CD8-positive, alpha-beta memory T cell (primary cell): ENCODE measurements at regions not wholly inside any gene's neighbourhood (a gene's known extent, or its start where the extent isn't known, plus 50 kb on each side); places are given as distances from the start of the nearest gene placed in this dataset.

Source experiments
- CTCF ChIA-PET: fragments of 350-600 bp; sonication (Branson Sonifier 250); formaldehyde crosslinking; loops from one replicate; lab custom pipeline; 2021; ENCODE audit warnings: antibody characterized with exemption; lab: Charles Lee
- POLR2A ChIA-PET: fragments of 350-600 bp; sonication (Branson Sonifier 250); formaldehyde crosslinking; loops from one replicate; lab custom pipeline; 2021; ENCODE audit warnings: antibody characterized with exemption; lab: Charles Lee
- DNase-seq, 5 donors: peaks; one replicate each; pipeline versions ENCODE4 v3.0.0 to v3.0.0-alpha.2; 2020 to 2022; ENCODE audit warnings: mixed read lengths in 1 of 5
- H3K27ac ChIP-seq: one replicate; pipeline ENCODE4 v1.7.0; 2013; ENCODE audit warnings: low read depth, mild to moderate bottlenecking, low read length, moderate library complexity
- H3K27me3 ChIP-seq: 2 replicates; pipeline ENCODE4 v1.7.0; 2013; ENCODE audit warnings: low read length, mild to moderate bottlenecking; ENCODE audit not compliant: insufficient read depth, poor library complexity, severe bottlenecking
- H3K36me3 ChIP-seq: 2 replicates; pipeline ENCODE4 v1.7.0; 2013; ENCODE audit warnings: mild to moderate bottlenecking, low read length, moderate library complexity; ENCODE audit not compliant: insufficient read depth
- H3K4me1 ChIP-seq: 2 replicates; pipeline ENCODE4 v1.7.0; 2013; ENCODE audit warnings: mild to moderate bottlenecking, low read length, moderate library complexity; ENCODE audit not compliant: insufficient read depth
- H3K4me3 ChIP-seq: 2 replicates; pipeline ENCODE4 v1.7.0; 2013; ENCODE audit warnings: mild to moderate bottlenecking, low read length
- H3K9me3 ChIP-seq: 2 replicates; pipeline ENCODE4 v1.7.0; 2013; ENCODE audit warnings: mild to moderate bottlenecking, low read length
- H3K27ac Mint-ChIP-seq, 8 donors: one replicate each; pipeline ENCODE4 v1.8.0; 2020 to 2021; ENCODE audit warnings: mixed read lengths in 8 of 8, mild to moderate bottlenecking in 6 of 8, inconsistent platforms in 3 of 8, moderate library complexity in 3 of 8
- H3K27me3 Mint-ChIP-seq, 2 donors: one replicate each; pipeline ENCODE4 v1.8.0; 2020 to 2021; ENCODE audit warnings: mixed read lengths in 2 of 2, mild to moderate bottlenecking in 1 of 2, moderate library complexity in 1 of 2
- H3K36me3 Mint-ChIP-seq, 3 donors: one replicate each; pipeline ENCODE4 v1.8.0; 2020 to 2021; ENCODE audit warnings: mixed read lengths in 3 of 3, inconsistent platforms in 1 of 3, mild to moderate bottlenecking in 1 of 3
- H3K4me1 Mint-ChIP-seq, 3 donors: one replicate each; pipeline ENCODE4 v1.8.0; 2020 to 2021; ENCODE audit warnings: mixed read lengths in 3 of 3, inconsistent platforms in 1 of 3, mild to moderate bottlenecking in 1 of 3
- H3K4me3 Mint-ChIP-seq, 7 donors: one replicate each; pipeline ENCODE4 v1.8.0; 2020 to 2021; ENCODE audit warnings: mixed read lengths in 7 of 7, mild to moderate bottlenecking in 6 of 7, moderate library complexity in 4 of 7, inconsistent platforms in 2 of 7
- H3K9me3 Mint-ChIP-seq, 5 donors: one replicate each; pipeline ENCODE4 v1.8.0; 2020 to 2022; ENCODE audit warnings: mixed read lengths in 5 of 5, mild to moderate bottlenecking in 3 of 5, moderate library complexity in 2 of 5, inconsistent platforms in 1 of 5

GRCh38 chr9:126160067-126160853 is 166.4 kb upstream of the MVB12B start:
- no peak for DNase-seq
- Histone ChIP-seq H3K27me3 (no peaks in the 10 kb centered on the region), H3K27ac (no peak overlapping the region), H3K4me3 (no peak overlapping the region), H3K36me3 (no peaks in the 10 kb centered on the region), H3K4me1 (no peaks in the 10 kb centered on the region), H3K9me3 (no peaks in the 10 kb centered on the region)
- no peaks in the 10 kb centered on the region for H3K4me1 Mint-ChIP-seq
- no peaks in the 10 kb centered on the region for H3K36me3 Mint-ChIP-seq
- POLR2A ChIA-PET: no interaction called here
- H3K4me3 Mint-ChIP-seq: no peak overlapping the region
- H3K27ac Mint-ChIP-seq: no peak overlapping the region
- no peaks in the 10 kb centered on the region for H3K9me3 Mint-ChIP-seq
- H3K27me3 Mint-ChIP-seq: peaks cover 10 to 28% of the 10 kb centered on the region in 2 donors
- CTCF ChIA-PET: no interaction called here

- CTCF ChIA-PET: no interaction called here
- POLR2A ChIA-PET: no interaction called here
- Histone ChIP-seq H3K4me1 (no peaks in the 10 kb centered on the region), H3K4me3 (no peak overlapping the region), H3K36me3 (no peaks in the 10 kb centered on the region), H3K27me3 (no peaks in the 10 kb centered on the region), H3K27ac (no peak overlapping the region), H3K9me3 (no peaks in the 10 kb centered on the region)
- Mint-ChIP-seq H3K27me3 (peaks cover 4 to 35% of the 10 kb centered on the region in 2 donors), H3K9me3 (no peaks in the 10 kb centered on the region), H3K4me1 (no peaks in the 10 kb centered on the region), H3K27ac (no peak overlapping the region), H3K4me3 (no peak overlapping the region), H3K36me3 (no peaks in the 10 kb centered on the region)
- no peak for DNase-seq
Measured at GRCh38 chr9:126160854-126161329, 165.7 kb upstream of the MVB12B start.

DNA sequence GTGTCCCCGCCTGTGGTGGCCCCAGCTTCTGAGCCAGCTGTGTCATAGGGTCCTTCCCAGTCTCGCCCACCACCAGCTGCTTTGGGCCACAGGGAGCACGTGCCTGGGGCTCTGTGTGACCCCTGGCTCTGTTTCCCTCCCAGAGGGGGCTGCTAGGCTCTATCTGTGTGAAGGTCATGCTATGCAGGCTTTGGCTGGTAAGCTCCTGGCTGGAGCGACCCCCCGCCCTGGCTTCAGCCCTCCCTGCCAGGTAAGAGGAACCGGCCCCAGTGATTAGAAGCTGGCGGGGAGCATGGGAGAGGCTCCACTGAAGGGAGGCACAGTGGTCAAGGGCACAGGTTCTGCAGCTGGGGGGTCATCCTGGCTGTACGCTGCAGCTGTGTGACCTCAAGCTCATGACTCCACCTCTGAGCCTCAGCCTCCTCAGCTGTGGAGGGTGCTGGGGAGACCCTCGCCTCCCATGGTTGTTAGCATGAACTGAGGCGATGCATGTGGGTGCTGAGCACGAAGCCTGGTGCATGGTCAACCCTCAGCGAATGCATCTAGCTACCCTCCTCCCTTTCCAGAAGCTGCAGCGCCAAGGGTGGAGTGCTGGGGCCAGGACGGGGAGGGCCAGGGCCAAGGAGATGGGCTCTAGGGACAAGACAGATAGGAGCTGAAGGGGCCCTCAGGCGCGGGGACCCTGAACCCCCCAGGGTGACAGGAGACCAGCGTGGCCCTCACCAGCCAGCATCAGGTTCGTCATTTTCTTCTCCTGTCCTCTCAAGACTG is 163.8 kb upstream of the MVB12B start:
- ChIA-PET POLR2A (no interaction called here), CTCF (no interaction called here)
- no peaks in the 10 kb centered on the region for H3K9me3 ChIP-seq
- no peaks in the 10 kb centered on the region for H3K27me3 ChIP-seq
- Mint-ChIP-seq H3K4me3 (no peak overlapping the region), H3K9me3 (no peaks in the 10 kb centered on the region), H3K27ac (no peak overlapping the region), H3K27me3 (peaks cover 9 to 41% of the 10 kb centered on the region in 2 donors), H3K36me3 (no peaks in the 10 kb centered on the region), H3K4me1 (no peaks in the 10 kb centered on the region)
- DNase-seq: no peak
- H3K27ac ChIP-seq: no peak overlapping the region
- no peak overlapping the region for H3K4me3 ChIP-seq
- no peaks in the 10 kb centered on the region for H3K36me3 ChIP-seq
- H3K4me1 ChIP-seq: no peaks in the 10 kb centered on the region

DNA sequence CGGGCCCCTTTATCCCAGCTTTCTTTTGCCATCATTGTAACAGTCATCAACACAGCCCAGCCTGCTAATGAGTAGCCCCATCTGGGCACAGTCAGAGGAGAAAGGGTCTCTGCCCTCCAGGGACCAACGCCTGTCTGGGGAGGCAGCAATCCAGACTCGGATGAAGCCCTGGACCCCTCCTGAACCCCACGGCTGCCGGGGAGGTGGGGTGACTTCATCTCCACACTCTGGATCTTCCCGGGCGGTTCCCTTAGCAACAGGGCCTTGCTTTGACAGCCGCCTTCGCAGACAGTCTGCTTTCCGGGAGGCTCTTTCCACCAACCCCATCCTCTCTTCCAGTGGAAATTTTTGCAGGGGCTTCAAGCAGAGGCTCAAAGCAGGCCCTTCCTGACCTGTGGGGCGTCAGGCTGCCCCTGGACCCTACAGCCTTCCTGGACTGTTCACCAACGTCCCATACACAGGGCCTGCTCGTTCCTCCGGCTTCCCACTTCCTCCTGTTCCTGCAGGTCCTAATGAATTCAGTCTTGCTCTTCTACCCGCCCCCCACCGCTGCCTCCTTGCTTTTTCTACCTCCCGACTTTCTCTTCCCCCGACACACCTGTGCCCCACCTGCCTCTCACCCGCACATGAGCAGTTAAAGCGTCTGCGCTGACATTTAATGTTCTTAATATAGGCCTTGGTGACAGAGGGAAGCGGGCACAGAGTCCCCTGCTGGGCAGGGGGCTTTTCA is 161.7 kb upstream of the MVB12B start:
- ChIA-PET CTCF (no interaction called here), POLR2A (no interaction called here)
- Histone ChIP-seq H3K36me3 (no peaks in the 10 kb centered on the region), H3K27ac (no peak overlapping the region), H3K4me1 (no peaks in the 10 kb centered on the region), H3K27me3 (no peaks in the 10 kb centered on the region), H3K4me3 (no peak overlapping the region), H3K9me3 (no peaks in the 10 kb centered on the region)
- Mint-ChIP-seq H3K4me3 (no peak overlapping the region), H3K27me3 (peaks cover 12 to 50% of the 10 kb centered on the region in 2 donors), H3K36me3 (no peaks in the 10 kb centered on the region), H3K4me1 (no peaks in the 10 kb centered on the region), H3K9me3 (no peaks in the 10 kb centered on the region), H3K27ac (no peak overlapping the region)
- no peak for DNase-seq

DNA sequence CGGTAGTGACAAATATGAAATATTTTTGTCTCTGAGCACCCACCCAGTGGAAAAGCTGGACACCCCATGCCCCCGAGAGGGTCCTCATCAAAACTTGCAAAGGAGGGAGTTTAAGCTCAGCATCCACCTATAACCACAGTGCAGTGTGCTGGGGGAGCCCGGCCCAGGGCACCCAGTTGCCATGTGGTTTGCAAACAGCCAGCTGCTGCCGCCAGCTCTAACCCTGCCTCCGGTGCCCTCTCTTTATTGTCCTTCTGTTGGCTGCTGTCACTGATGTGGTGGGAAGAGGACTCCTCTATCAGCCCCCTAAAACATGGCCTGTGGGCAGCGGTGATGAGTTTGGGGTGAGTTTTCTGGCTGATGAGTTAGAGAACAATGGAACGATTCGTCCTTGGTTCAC is 160.9 kb upstream of the MVB12B start:
- H3K27ac Mint-ChIP-seq: no peak overlapping the region
- no peaks in the 10 kb centered on the region for H3K36me3 Mint-ChIP-seq
- H3K4me3 ChIP-seq: no peak overlapping the region
- no peaks in the 10 kb centered on the region for H3K9me3 ChIP-seq
- no peak for DNase-seq
- H3K36me3 ChIP-seq: no peaks in the 10 kb centered on the region
- no peaks in the 10 kb centered on the region for H3K4me1 Mint-ChIP-seq
- CTCF ChIA-PET: no interaction called here
- H3K4me3 Mint-ChIP-seq: no peak overlapping the region
- H3K4me1 ChIP-seq: no peaks in the 10 kb centered on the region
- peaks cover 16 to 56% of the 10 kb centered on the region in 2 donors for H3K27me3 Mint-ChIP-seq
- H3K27me3 ChIP-seq: no peaks in the 10 kb centered on the region
- no peaks in the 10 kb centered on the region for H3K9me3 Mint-ChIP-seq
- no peak overlapping the region for H3K27ac ChIP-seq
- POLR2A ChIA-PET: no interaction called here

- Mint-ChIP-seq H3K4me1 (no peaks in the 10 kb centered on the region), H3K4me3 (no peak overlapping the region), H3K27ac (peak overlapping the region in 1 of 8 donors; percentile 2), H3K27me3 (peaks cover 16 to 56% of the 10 kb centered on the region in 2 donors), H3K36me3 (no peaks in the 10 kb centered on the region), H3K9me3 (no peaks in the 10 kb centered on the region)
- ChIA-PET CTCF (no interaction called here), POLR2A (no interaction called here)
- Histone ChIP-seq H3K36me3 (no peaks in the 10 kb centered on the region), H3K4me1 (no peaks in the 10 kb centered on the region), H3K4me3 (no peak overlapping the region), H3K9me3 (no peaks in the 10 kb centered on the region), H3K27ac (no peak overlapping the region), H3K27me3 (no peaks in the 10 kb centered on the region)
- DNase-seq: no peak
Measured at GRCh38 chr9:126166291-126166690, 160.3 kb upstream of the MVB12B start.

DNA sequence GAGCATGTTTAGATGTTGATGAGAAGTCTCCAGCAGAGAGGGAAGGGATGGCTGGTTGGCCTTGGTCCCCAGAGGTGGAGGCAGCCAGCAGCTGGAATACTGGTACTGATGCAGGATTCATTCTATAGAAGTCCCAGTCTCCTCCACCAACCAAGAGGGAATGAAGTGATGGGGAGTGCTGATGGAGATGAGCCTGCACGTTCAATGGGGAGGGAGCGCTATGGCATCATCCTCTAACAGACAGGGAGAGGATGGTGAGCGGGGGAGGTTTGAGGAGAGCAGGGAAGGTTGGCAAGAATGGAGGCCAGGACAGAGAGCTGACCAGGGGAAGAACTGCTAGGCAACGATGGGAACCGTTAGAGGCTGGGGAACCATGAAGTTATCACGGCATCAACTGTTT is 159.8 kb upstream of the MVB12B start:
- no peaks in the 10 kb centered on the region for H3K4me1 ChIP-seq
- Mint-ChIP-seq H3K9me3 (no peaks in the 10 kb centered on the region), H3K27ac (no peak overlapping the region), H3K36me3 (no peaks in the 10 kb centered on the region), H3K4me3 (no peak overlapping the region), H3K27me3 (peaks cover 16 to 56% of the 10 kb centered on the region in 2 donors), H3K4me1 (no peaks in the 10 kb centered on the region)
- H3K4me3 ChIP-seq: no peak overlapping the region
- no peak overlapping the region for H3K27ac ChIP-seq
- no peak for DNase-seq
- no peaks in the 10 kb centered on the region for H3K36me3 ChIP-seq
- no peaks in the 10 kb centered on the region for H3K9me3 ChIP-seq
- CTCF ChIA-PET: no interaction called here
- POLR2A ChIA-PET: no interaction called here
- H3K27me3 ChIP-seq: no peaks in the 10 kb centered on the region

DNA sequence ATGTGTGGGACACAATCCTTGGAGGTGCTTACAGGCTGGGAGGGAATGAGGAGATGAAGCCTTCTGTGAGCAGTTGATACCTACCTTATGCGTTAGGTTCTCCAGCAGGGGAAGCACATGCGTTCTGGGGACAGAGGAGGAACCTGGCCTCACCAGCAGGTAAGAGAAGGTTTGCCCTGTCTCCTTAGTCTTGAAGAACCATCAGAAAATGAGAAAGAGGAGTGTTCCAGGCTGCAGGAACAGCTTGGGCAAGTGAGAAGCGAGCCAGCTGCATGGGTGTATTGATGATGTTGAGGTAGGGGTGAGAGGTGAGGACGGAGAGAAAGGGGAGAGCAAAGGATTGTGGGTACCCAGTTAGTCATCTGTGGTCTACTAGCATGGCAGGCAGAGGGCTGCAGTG is 156.9 kb upstream of the MVB12B start:
- CTCF ChIA-PET: no interaction called here
- H3K4me1 ChIP-seq: no peaks in the 10 kb centered on the region

More for the DNA sequence above, 156.9 kb upstream of the MVB12B start:
- no peak for DNase-seq
- no peaks in the 10 kb centered on the region for H3K36me3 Mint-ChIP-seq
- H3K27me3 ChIP-seq: no peaks in the 10 kb centered on the region
- H3K27me3 Mint-ChIP-seq: peaks cover 24 to 62% of the 10 kb centered on the region in 2 donors
- peaks cover 0 to under 1% (median 0%) of the 10 kb centered on the region in 5 donors for H3K9me3 Mint-ChIP-seq
- H3K27ac ChIP-seq: no peak overlapping the region
- POLR2A ChIA-PET: no interaction called here
- H3K4me1 Mint-ChIP-seq: no peaks in the 10 kb centered on the region
- H3K4me3 ChIP-seq: no peak overlapping the region
- no peak overlapping the region for H3K4me3 Mint-ChIP-seq
- H3K9me3 ChIP-seq: no peaks in the 10 kb centered on the region
- no peak overlapping the region for H3K27ac Mint-ChIP-seq
- H3K36me3 ChIP-seq: no peaks in the 10 kb centered on the region
